Stomach (tissue), 8 donors: ENCODE measurements at regions not wholly inside any gene's neighbourhood (a gene's known extent, or its start where the extent isn't known, plus 50 kb on each side); places are given as distances from the start of the nearest gene placed in this dataset.
"Not testable (repeated sequence)": the region's sequence is repeated elsewhere in the genome, so short reads cannot be mapped to it uniquely, and the experiment has no call there.

Experiments used
- DNase-seq, 2 donors: peaks; one replicate each; pipeline versions ENCODE4 v3.0.0 to v3.0.0-alpha.2; 2013 to 2019
- H3K27ac ChIP-seq, 5 donors: fragments of 200-600 bp in 4 of 5; sonication (generic) in 4 of 5; one replicate each; pipeline ENCODE4 v1.5.1; 2013 to 2019; ENCODE audit warnings: mild to moderate bottlenecking in 1 of 5, moderate library complexity in 1 of 5
- H3K27me3 ChIP-seq, 3 donors: fragments of 200-600 bp; sonication (generic); one replicate each; pipeline ENCODE4 v1.5.1; 2017 to 2019; ENCODE audit warnings: mixed run types in 1 of 3
- H3K36me3 ChIP-seq, 4 donors: fragments of 200-600 bp; sonication (generic); 1 replicate in 3 of 4; 2 replicates in 1 of 4; pipeline ENCODE4 v1.5.1; 2016 to 2019
- H3K4me1 ChIP-seq, 4 donors: fragments of 200-600 bp; sonication (generic); one replicate each; pipeline ENCODE4 v1.5.1; 2016 to 2019
- H3K4me3 ChIP-seq, 4 donors: fragments of 200-600 bp; sonication (generic) in 3 of 4; one replicate each; pipeline ENCODE4 v1.5.1; 2016 to 2019; ENCODE audit warnings: mild to moderate bottlenecking in 1 of 4
- H3K9me3 ChIP-seq, 4 donors: fragments of 200-600 bp; sonication (generic); one replicate each; pipeline ENCODE4 v1.5.1; 2016 to 2019
- EP300 ChIP-seq: sonication (generic); formaldehyde crosslinking; IDR thresholded peaks from one replicate; pipeline ENCODE4 v1.6.1; 2017; ENCODE audit warnings: antibody characterized with exemption
- POLR2A ChIP-seq, 4 donors: fragments of 450-650 bp; IDR thresholded peaks; one replicate each; pipeline ENCODE4 v1.6.1; 2016; ENCODE audit warnings: antibody characterized with exemption in 4 of 4, control low read depth in 2 of 4, mild to moderate bottlenecking in 1 of 4, moderate library complexity in 1 of 4
- POLR2AphosphoS5 ChIP-seq, 3 donors: sonication (generic); formaldehyde crosslinking; IDR thresholded peaks; one replicate each; pipeline ENCODE4 v1.6.1; 2016; ENCODE audit warnings: antibody characterized with exemption in 3 of 3
- WGBS, 5 donors: extraction: QIAGEN DNeasy Blood & Tissue Kit in 3 of 5; methylation state at CpG; one replicate each; pipeline versions ENCODE4 v1.1.5 to v1.1.7; 2013 to 2018; 5-methylcytosine and 5-hydroxymethylcytosine counted together
- intact Hi-C: fragments of 100-400 bp; cut with DNase I; formaldehyde crosslinking; loops from one replicate; pipeline ENCODE4 v1.15.1; 2023; ENCODE audit warnings: low total_unique reads
- TF ChIP-seq, protein P1 (sequence below), 7 experiments: fragments of 450-650 bp in 4 of 7; fragments of 200-600 bp in 3 of 7; sonication (generic) in 3 of 7; IDR thresholded peaks; one replicate each; pipeline ENCODE4 v1.5.1; 2016 to 2019; ENCODE audit warnings: antibody characterized with exemption in 7 of 7, control low read depth in 2 of 7, mild to moderate bottlenecking in 1 of 7
- donor health status: healthy with polysubstance abuse.
- donor health status: Bipolar disorder and iron deficiency.
- donor health status: healthy.

DNA sequence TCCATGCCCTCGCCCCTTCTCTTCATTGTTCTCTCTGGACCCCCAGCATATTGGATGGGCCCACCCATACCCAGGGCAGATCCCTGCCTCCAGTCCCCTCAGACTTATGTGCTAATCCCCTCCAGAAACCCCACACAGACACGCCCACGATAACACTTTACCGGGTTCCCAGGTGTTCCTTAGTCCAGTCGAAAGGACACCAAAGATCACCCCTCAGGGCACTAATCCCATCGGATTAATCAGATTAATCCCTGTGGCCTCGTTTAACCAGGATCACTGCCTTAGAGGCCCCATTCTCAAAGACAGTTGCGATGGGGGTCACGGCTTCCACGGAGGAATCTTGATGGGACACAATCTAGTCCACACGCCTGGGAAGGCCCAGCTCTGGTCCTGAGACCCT lies 80.8 kb downstream of the SHANK2 start:
- Histone ChIP-seq H3K36me3 (no peaks in the 10 kb centered on the region), H3K27me3 (no peaks in the 10 kb centered on the region), H3K27ac (no peak overlapping the region), H3K4me3 (no peak overlapping the region), H3K9me3 (peaks cover 0 to 10% (median 0%) of the 10 kb centered on the region in 4 donors), H3K4me1 (no peaks in the 10 kb centered on the region)
- no peak for DNase-seq
- intact Hi-C loops, result no loop called here
- no peak for TF ChIP-seq POLR2A (IDR thresholded peaks at IDR 0.05)
- TF ChIP-seq POLR2AphosphoS5 (IDR thresholded peaks at IDR 0.05), result no peak
- TF ChIP-seq, protein P1, sequence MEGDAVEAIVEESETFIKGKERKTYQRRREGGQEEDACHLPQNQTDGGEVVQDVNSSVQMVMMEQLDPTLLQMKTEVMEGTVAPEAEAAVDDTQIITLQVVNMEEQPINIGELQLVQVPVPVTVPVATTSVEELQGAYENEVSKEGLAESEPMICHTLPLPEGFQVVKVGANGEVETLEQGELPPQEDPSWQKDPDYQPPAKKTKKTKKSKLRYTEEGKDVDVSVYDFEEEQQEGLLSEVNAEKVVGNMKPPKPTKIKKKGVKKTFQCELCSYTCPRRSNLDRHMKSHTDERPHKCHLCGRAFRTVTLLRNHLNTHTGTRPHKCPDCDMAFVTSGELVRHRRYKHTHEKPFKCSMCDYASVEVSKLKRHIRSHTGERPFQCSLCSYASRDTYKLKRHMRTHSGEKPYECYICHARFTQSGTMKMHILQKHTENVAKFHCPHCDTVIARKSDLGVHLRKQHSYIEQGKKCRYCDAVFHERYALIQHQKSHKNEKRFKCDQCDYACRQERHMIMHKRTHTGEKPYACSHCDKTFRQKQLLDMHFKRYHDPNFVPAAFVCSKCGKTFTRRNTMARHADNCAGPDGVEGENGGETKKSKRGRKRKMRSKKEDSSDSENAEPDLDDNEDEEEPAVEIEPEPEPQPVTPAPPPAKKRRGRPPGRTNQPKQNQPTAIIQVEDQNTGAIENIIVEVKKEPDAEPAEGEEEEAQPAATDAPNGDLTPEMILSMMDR (IDR thresholded peaks at IDR 0.05), result no peak
- TF ChIP-seq EP300, result no peak
- 88 to 94% (median 93%) methylated on average over 11 of the region's 11 CpGs for WGBS, 5 donors

DNA sequence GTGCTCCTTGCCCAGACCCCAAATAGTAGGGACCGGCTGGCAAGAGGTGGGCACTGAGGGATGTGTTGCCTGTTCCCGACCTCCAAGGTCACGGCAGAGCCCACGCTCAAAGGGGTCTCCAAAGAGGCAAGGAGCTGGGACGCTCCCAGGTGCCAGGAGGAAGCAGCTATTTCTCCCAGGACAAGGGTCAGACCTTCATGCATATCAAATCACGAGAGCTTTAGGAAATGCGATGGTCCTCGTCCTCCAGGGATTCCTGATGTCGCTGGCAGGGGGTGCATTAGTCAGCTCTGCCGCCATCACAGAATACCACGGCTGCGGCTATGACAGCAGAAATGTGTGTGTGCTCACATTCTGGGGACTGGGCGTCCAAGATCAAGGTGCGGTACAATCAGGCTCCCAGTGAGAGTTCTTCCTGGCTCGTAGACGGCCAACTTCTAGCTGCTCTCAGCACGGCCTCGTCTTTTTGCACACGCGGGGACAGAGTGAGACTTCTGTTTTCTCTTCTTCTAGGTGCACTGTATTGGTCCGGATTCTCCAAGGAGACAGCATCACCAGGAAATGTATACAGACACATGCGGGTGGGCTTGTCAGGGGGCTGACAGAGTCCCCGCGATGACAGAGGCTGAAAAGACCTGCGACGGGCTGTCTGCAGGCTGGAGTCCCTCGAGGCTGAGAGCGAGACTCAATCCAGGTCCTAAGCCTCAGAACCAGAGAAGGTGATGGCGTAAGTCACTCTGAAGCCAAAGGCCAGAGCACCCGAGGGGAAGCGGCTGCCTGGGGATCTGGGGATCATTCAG lies 81.6 kb downstream of the SHANK2 start:
- Histone ChIP-seq H3K27ac (no peak overlapping the region), H3K36me3 (no peaks in the 10 kb centered on the region), H3K4me3 (no peak overlapping the region), H3K27me3 (no peaks in the 10 kb centered on the region), H3K9me3 (peaks cover 0 to 3% (median 0%) of the 10 kb centered on the region in 4 donors), H3K4me1 (no peaks in the 10 kb centered on the region)
- DNase-seq, result no peak
- 93 to 95% (median 94%) methylated on average over 30 to 31 of the region's 31 CpGs for WGBS, 5 donors
- TF ChIP-seq POLR2A (IDR thresholded peaks at IDR 0.05) (no peak), EP300 (no peak), POLR2AphosphoS5 (IDR thresholded peaks at IDR 0.05) (no peak)
- TF ChIP-seq, protein P1 (IDR thresholded peaks at IDR 0.05), result no peak
- intact Hi-C loops, result no loop called here

DNA sequence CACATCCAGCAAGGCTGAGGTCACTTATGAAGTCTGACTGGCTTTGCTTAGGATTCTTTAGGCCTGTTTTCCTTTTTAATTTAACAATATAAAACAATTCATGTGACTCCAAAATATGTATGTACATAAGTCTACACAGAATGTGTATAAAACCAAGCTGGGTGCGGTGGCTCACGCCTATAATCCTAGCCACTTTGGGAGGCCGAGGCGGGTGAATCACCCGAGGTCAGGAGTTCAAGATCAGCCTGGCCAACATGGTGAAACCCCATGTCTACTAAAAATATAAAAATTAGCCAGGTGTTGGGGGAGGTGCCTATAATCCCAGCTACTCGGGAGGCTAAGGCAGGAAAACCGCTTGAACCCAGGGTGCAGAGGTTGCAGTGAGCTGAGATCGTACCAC lies 83.1 kb downstream of the SHANK2 start:
- no peaks in the 10 kb centered on the region for H3K4me1 ChIP-seq
- no peak overlapping the region for H3K27ac ChIP-seq
- WGBS, 5 donors, result 79 to 90% (median 88%) methylated on average over 8 of the region's 8 CpGs
- H3K27me3 ChIP-seq, result no peaks in the 10 kb centered on the region
- DNase-seq, result no peak
- no peak for TF ChIP-seq POLR2AphosphoS5 (IDR thresholded peaks at IDR 0.05)
- TF ChIP-seq EP300, result no peak
- no peak for TF ChIP-seq POLR2A (IDR thresholded peaks at IDR 0.05)
- TF ChIP-seq, protein P1 (IDR thresholded peaks at IDR 0.05), result no peak
- no peaks in the 10 kb centered on the region for H3K36me3 ChIP-seq
- intact Hi-C loops, result no loop called here
- H3K4me3 ChIP-seq, result no peak overlapping the region
- no peaks in the 10 kb centered on the region for H3K9me3 ChIP-seq

DNA sequence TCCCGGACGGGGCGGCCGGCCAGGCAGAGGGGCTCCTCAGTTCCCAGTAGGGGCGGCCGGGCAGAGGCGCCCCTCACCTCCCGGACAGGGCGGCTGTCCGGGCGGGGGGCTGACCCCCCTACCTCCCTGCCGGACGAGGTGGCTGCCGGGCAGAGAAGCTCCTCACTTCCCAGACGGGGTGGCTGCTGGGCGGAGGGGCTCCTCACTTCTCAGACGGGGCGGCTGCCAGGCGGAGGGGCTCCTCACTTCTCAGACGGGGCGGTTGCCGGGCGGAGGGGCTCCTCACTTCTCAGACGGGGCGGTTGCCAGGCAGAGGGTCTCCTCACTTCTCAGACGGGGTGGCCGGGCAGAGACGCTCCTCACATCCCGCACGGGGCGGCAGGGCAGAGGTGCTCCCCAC lies 84.6 kb downstream of the SHANK2 start:
- 91 to 97% (median 96%) methylated on average over 9 to 22 of the region's 31 CpGs; no CpG with 5 or more reads in 1 of the 5 donors for WGBS, 5 donors
- H3K27ac ChIP-seq, H3K9me3 ChIP-seq, H3K27me3 ChIP-seq, H3K4me3 ChIP-seq, H3K4me1 ChIP-seq, H3K36me3 ChIP-seq, DNase-seq, intact Hi-C loops: not testable (repeated sequence)

DNA sequence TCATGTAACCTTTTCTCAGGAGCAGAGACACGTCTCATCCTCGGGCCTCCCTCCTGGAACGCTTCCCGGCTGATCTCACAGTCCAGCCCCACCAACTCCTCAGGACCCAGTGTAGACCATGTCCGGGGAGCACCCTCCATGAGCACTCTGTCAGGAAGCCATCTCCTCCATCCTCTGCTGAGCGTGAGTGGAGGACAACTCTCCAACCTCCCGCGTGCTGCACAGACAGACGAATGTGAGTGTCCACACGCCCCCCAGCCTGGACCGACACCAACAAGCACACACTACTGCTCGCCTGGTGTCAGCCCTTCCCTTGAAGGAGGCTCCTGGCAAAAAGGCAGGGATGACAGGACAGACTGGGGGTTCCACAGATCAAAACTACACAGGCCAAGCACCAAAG lies 86.6 kb downstream of the SHANK2 start:
- intact Hi-C loops, result no loop called here
- 86 to 94% (median 92%) methylated on average over 12 of the region's 12 CpGs for WGBS, 5 donors
- no peak for DNase-seq

More for the DNA sequence above, 86.6 kb downstream of the SHANK2 start:
- no peak for TF ChIP-seq EP300
- TF ChIP-seq POLR2A (IDR thresholded peaks at IDR 0.05), result no peak
- TF ChIP-seq POLR2AphosphoS5 (IDR thresholded peaks at IDR 0.05), result no peak
- TF ChIP-seq, protein P1 (IDR thresholded peaks at IDR 0.05), result no peak
- Histone ChIP-seq H3K27me3 (no peaks in the 10 kb centered on the region), H3K27ac (no peak overlapping the region), H3K9me3 (no peaks in the 10 kb centered on the region), H3K4me1 (no peaks in the 10 kb centered on the region), H3K36me3 (no peaks in the 10 kb centered on the region), H3K4me3 (no peak overlapping the region)
